NCI-H128 (cell line): ENCODE measurements at regions not wholly inside any gene's neighbourhood (a gene's known extent, or its start where the extent isn't known, plus 50 kb on each side); places are given as distances from the start of the nearest gene placed in this dataset.

Experiments used
- DNase-seq: peaks from one replicate; lab custom pipeline; 2025; ENCODE audit not compliant: unreplicated experiment; lab: John Stamatoyannopoulos, UW

GRCh38 chr2:196480653-196481323 is 158.7 kb upstream of the CCDC150 start:
- DNase-seq = no peak

DNA sequence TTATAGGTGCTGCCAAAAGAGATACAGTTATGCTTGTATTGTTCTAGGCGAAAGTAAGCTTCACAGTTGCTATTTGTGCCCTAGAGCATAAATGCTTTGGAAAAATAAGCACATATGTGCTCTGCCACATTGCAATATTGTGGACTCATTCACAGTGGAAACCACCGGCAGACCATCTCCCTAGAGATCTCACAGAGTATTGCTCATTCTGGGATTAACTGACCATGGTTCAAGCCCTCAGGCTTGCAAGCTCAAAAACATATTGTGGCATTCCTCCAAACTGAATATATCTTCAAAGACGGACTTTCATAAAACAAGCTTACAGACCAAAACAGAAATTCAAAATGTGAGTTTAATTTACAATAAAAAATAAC is 158.2 kb upstream of the CCDC150 start:
- DNase-seq = no peak

DNA sequence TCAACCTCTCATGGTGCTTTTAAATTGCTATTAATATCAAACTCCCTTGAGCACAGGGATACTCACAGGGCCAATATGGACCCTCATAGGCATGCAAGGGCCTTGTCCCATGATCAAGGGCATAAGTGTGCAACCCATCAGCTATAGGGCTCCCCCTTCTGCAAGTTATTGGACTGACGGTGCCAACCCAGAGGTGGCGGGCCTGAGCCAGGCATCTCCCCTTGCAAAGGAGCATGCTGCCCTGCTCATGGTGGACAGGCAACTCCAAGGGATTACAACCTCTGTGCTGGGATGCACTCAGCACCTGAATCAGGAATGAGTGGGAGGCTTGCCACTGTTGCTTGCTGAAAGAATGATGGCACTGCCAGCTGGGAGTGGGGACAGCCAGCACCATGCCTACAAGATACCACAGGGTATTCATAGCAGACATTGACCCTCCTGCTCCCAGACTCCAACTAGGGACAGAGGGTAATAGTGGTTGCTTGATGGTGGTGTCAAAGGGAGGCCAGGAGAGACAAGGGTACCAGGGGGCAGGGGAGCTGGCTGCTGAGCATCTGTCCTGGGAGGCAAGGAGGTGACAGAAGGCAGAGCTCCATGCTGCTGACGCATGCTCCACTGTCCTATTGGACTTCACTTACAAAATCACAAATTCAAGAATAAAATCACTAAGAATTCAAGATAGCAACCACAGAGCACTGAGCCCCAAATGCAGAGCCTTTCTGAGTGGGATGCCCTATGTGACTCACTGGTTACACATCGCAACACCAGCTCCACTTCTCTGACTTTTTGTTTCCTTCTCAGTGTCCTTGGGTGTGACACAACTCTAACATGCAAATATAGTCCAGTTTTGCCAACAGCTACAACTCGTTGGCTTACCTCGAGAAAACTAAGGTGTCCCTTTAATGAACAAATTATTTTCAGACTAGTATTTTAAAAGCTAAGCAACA is 157.1 kb upstream of the CCDC150 start:
- DNase-seq = no peak

DNA sequence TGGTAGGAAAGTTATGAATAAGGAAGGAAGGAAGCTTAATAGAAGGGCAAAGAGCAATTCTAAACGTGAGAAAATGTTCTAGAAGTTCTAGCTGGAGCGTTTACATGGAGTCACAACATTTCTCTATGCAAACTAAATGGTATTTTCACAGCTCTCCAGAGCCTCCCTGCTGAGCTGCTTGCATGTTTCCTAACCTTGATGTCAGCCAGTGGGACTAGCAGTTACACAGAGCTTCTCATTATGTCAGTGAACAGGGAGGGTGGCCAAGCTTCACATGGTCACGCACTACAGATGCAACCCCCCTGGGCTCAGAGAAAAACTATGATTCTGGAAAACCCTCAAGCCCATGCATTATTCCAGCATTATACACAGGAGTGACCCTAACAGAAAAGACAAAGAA is 153.4 kb upstream of the CCDC150 start:
- no peak for DNase-seq

DNA sequence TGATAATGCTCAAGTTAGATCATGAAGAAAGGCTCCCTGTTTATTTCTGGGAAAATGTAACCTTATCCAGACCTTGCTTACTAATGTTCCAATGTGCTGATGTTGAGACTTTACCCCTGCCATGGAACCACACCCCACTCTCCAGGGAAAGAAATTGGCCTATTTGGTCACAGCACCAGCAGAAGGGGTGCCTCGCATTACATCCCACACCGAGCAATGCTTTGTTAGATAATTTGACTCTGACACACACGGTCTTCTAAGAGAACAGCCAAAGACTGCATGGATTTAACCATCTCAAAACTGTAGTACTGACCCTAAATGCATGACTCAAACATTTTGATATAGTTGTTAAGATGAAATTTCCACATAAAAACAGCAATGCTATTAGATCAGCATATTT is 152.1 kb upstream of the CCDC150 start:
- DNase-seq = no peak

GRCh38 chr2:196489371-196489770 is 150.1 kb upstream of the CCDC150 start:
- no peak for DNase-seq

DNA sequence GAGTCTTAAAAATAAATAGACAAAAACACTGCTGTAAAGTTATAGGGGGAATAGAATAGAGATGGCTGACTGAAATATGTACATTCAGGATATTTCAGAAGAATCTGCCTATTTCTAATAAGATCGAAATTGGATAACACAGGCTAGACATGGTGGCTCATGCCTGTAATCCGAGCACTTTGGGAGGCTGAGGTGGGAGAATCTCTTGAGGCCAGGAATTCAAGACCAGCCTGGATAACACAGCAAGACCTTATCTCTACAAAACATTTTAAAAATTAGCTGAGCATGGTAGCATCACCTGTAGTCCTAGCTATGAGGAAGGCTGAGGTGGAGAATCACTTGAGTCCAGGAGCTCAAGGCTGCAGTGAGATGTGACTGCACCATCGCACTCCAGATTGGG is 146.6 kb upstream of the CCDC150 start:
- DNase-seq = no peak

GRCh38 chr2:196498962-196499361 is 140.6 kb upstream of the CCDC150 start:
- DNase-seq = no peak

GRCh38 chr2:196499686-196500085 is 139.8 kb upstream of the CCDC150 start:
- DNase-seq = no peak

DNA sequence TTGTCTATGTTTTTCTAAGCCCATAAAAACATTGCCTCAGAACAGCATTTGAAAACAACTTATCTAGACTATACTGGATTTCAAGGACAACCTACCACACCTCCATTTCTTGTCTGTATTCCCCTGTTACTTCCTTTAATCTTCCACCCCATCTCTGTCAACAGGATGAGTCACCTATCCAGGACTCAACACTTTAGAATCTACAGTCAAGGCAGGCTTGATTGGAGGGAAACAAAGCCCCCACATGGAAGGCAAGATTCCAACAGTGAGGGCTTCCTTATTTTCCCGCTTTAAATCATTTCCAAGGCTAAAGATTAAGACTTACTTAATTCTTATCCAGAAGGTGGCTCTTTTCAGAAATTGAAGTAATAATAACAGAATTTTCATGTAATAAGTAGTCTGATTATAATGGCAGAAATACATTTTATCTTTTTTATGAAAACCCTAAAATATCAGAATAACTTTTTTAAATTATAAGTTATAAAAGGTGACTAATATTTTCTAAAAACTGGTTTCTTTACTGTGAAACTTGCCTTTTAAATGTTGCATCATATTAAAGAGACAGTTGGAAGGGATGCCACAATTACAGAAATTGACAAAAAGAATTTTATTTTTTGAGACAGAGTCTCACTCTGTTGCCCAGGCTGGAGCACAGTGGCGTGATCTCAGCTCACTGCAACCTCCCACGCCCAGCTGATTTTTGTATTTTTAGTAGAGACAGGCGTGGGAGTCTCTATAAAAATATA is 138.7 kb upstream of the CCDC150 start:
- no peak for DNase-seq

- no peak for DNase-seq
These were observed 137.7 kb upstream of the CCDC150 start for GRCh38 chr2:196501836-196502235.

DNA sequence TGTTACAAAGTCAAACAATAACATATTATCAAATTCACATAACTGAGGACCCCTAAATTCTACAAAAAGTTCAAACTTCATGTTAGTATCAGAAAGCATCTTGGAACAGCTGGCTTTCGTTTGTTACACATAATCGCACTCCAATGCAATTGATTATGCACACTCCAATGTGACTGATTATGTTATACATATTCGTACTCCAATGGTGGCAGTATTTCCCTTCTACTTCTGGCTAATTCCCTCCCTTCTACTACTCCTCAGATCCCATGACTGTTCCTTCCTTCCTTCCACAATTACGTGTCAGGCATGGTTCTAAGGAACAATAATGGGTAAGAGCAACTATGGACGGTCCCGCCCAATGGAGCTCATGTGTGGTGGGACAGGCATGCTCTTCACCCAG is 137.1 kb upstream of the CCDC150 start:
- DNase-seq = no peak

DNA sequence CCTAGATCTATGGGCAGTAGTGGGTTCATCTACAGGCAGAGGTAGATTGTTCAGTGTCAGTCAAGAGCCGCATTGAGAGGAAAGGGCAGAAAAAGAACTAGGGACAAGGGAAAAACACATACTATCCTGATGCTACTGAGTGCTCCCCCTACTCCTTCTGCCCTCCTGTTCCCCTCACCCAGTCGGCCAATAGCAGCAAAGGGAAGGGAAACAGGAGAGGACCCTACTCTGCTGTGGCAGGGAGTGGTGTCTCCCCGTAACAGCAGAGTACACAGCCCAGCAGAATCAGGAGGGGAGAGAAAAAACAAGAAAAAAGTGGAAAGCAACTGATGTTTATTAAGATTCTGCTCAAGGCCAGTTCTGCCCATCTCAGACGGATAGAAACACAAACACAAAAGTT is 136.1 kb upstream of the CCDC150 start:
- DNase-seq = no peak

- DNase-seq = no peak
These were observed 134.7 kb upstream of the CCDC150 start for GRCh38 chr2:196504788-196505187.

DNA sequence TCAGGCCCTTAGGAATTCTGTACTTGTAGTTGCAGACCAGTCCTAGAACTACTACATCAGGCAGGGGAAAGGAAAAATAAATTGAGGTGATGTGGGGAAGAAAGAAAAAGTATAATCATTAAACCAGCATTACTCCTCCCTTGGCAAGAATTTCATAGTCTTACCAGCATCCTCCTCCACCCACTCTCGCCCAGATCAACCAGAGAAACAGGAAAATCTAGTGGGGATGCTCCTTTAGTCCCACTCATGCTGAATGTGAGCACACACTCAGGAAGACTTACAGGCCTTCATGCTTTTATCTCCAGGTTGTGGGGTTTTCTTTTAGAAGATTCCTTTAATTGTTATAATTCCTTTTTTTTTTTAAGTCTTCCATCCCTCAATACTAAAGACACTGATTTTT is 129.3 kb upstream of the CCDC150 start:
- no peak for DNase-seq

DNA sequence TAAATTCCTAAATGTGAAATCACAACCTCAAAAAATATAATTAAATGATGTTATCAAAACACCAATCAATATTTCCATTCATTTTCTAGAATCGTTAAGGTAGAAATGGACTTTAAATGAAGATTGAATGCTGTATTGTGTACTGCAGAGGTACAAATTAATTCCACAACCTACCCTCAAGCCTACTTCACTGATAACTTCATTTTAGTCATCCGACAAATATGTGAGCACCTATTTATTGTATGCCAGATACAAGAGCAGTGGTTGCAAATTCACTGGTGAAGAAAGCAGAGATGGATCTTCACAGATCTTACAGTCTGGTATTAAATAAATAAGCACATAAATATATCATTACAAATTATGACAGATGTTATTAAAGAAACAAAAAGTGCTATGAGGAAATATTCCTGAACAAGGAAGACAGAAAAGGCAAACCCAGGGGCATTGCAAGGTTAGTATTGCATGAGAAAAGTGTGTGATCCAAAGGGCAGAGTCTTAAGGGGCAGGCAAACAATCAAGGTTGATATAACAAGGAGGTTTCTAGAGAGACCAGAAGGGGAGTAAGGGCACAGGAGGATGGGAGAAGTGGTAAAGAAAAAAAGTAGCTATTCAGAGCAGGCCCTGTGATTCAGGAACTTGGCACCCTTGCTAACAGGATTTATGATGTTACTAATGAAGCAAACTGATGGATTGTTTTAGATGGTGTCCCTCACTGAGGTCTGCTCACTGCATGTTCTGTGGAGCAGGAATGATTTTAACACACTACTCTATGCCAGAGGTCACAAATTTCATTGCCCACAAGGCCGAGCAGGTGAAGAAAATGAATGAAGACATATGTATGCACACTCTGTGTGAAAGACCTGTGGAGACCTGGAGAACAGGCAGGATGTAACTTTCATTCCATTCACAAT is 128.0 kb upstream of the CCDC150 start:
- no peak for DNase-seq

DNA sequence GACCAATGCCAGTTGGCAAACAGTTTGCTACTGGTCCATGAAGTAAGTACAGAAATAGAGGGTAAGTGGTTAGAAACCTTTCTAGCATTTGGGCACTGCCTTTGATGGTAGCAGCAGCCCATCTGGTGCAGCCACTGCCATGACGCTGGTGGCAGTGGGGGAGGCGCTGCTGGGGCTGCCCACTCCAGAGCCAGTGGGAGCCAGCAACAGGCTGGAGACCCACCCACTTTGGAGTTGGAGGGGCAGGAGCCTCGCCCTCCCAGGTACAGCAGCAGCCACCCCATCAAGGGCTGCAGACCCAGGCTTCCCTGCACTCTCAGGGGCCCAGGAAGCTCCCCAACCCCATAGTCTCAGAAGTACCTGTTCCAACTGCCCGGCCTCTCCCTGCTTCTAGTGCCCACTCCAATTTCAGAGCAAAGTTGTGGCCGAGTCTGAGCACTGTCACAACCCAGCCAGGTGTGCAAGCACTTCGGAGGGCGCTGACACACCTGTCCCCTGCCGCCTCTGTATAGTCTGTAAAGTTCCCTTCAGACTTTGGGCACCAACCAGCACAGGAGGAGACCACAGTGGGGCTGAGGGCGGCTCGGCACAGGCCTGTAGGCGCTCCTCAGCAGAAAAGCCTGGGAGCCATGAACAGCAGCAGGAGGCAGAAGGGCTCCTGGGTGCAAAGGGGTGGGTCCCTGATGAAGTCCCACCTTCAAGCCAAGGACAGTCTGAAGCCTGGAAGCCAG is 125.6 kb upstream of the CCDC150 start:
- no peak for DNase-seq

- no peak for DNase-seq
These were observed 124.9 kb upstream of the CCDC150 start for GRCh38 chr2:196514641-196515040.

- DNase-seq = no peak
These were observed 124.5 kb upstream of the CCDC150 start for GRCh38 chr2:196515051-196515450.

GRCh38 chr2:196515608-196516007 is 123.9 kb upstream of the CCDC150 start:
- no peak for DNase-seq
